ENCODE measurements at regions not wholly inside any gene's neighbourhood (a gene's known extent, or its start where the extent isn't known, plus 50 kb on each side); places are given as distances from the start of the nearest gene placed in this dataset.
"Not testable (repeated sequence)": the region's sequence is repeated elsewhere in the genome, so short reads cannot be mapped to it uniquely, and the experiment has no call there.

GRCh38 chr7:26424319-26424718 is 132.7 kb downstream of the SNX10 start:
- not testable (repeated sequence) for H3K27me3 ChIP-seq (ENCODE audit: low read depth, low read length); H3K9me3 ChIP-seq (ENCODE audit: control insufficient read depth in 1 of 2, low read length in 2 of 2); H3K4me3 ChIP-seq (ENCODE audit: low read depth in 1 of 2, low read length in 2 of 2); H3K27ac ChIP-seq (ENCODE audit: low read length); H3K36me3 ChIP-seq (ENCODE audit: control insufficient read depth in 1 of 2, insufficient read depth in 2 of 2, low read length in 2 of 2); H3K4me1 ChIP-seq (ENCODE audit: control insufficient read depth in 1 of 2, insufficient read depth in 2 of 2, low read length in 2 of 2)

GRCh38 chr7:26425655-26426054 is 134.0 kb downstream of the SNX10 start:
- H3K4me3 ChIP-seq (ENCODE audit: low read depth in 1 of 2, low read length in 2 of 2): no peak overlapping the region
- no peaks in the 10 kb centered on the region for H3K9me3 ChIP-seq (ENCODE audit: control insufficient read depth in 1 of 2, low read length in 2 of 2)
- no peaks in the 10 kb centered on the region for H3K36me3 ChIP-seq (ENCODE audit: control insufficient read depth in 1 of 2, insufficient read depth in 2 of 2, low read length in 2 of 2)

GRCh38 chr7:26426096-26426495 is 134.4 kb downstream of the SNX10 start:
- Histone ChIP-seq H3K4me3 (ENCODE audit: low read depth in 1 of 2, low read length in 2 of 2) (no peak overlapping the region), H3K36me3 (ENCODE audit: control insufficient read depth in 1 of 2, insufficient read depth in 2 of 2, low read length in 2 of 2) (no peaks in the 10 kb centered on the region), H3K9me3 (ENCODE audit: control insufficient read depth in 1 of 2, low read length in 2 of 2) (no peaks in the 10 kb centered on the region), H3K27me3 (ENCODE audit: low read depth, low read length) (no peaks in the 10 kb centered on the region), H3K4me1 (ENCODE audit: control insufficient read depth in 1 of 2, insufficient read depth in 2 of 2, low read length in 2 of 2) (no peaks in the 10 kb centered on the region), H3K27ac (ENCODE audit: low read length) (no peak overlapping the region)

More at GRCh38 chr7:26425655-26426054, 134.0 kb downstream of the SNX10 start:
- Histone ChIP-seq H3K27me3 (ENCODE audit: low read depth, low read length) (no peaks in the 10 kb centered on the region), H3K4me1 (ENCODE audit: control insufficient read depth in 1 of 2, insufficient read depth in 2 of 2, low read length in 2 of 2) (no peaks in the 10 kb centered on the region), H3K27ac (ENCODE audit: low read length) (no peak overlapping the region)

- Histone ChIP-seq H3K4me3 (ENCODE audit: low read depth in 1 of 2, low read length in 2 of 2) (no peak overlapping the region), H3K27ac (ENCODE audit: low read length) (no peak overlapping the region), H3K27me3 (ENCODE audit: low read depth, low read length) (no peaks in the 10 kb centered on the region), H3K4me1 (ENCODE audit: control insufficient read depth in 1 of 2, insufficient read depth in 2 of 2, low read length in 2 of 2) (no peaks in the 10 kb centered on the region), H3K9me3 (ENCODE audit: control insufficient read depth in 1 of 2, low read length in 2 of 2) (no peaks in the 10 kb centered on the region), H3K36me3 (ENCODE audit: control insufficient read depth in 1 of 2, insufficient read depth in 2 of 2, low read length in 2 of 2) (no peaks in the 10 kb centered on the region)
Measured at GRCh38 chr7:26428571-26428970, 136.9 kb downstream of the SNX10 start.

GRCh38 chr7:26429168-26429567 is 137.5 kb downstream of the SNX10 start:
- Histone ChIP-seq H3K36me3 (ENCODE audit: control insufficient read depth in 1 of 2, insufficient read depth in 2 of 2, low read length in 2 of 2) (no peaks in the 10 kb centered on the region), H3K27ac (ENCODE audit: low read length) (no peak overlapping the region), H3K4me3 (ENCODE audit: low read depth in 1 of 2, low read length in 2 of 2) (no peak overlapping the region), H3K9me3 (ENCODE audit: control insufficient read depth in 1 of 2, low read length in 2 of 2) (no peaks in the 10 kb centered on the region), H3K27me3 (ENCODE audit: low read depth, low read length) (no peaks in the 10 kb centered on the region), H3K4me1 (ENCODE audit: control insufficient read depth in 1 of 2, insufficient read depth in 2 of 2, low read length in 2 of 2) (no peaks in the 10 kb centered on the region)

- no peaks in the 10 kb centered on the region for H3K4me1 ChIP-seq (ENCODE audit: control insufficient read depth in 1 of 2, insufficient read depth in 2 of 2, low read length in 2 of 2)
- H3K27ac ChIP-seq (ENCODE audit: low read length): no peak overlapping the region
- H3K9me3 ChIP-seq (ENCODE audit: control insufficient read depth in 1 of 2, low read length in 2 of 2): no peaks in the 10 kb centered on the region
- H3K27me3 ChIP-seq (ENCODE audit: low read depth, low read length): no peaks in the 10 kb centered on the region
- H3K36me3 ChIP-seq (ENCODE audit: control insufficient read depth in 1 of 2, insufficient read depth in 2 of 2, low read length in 2 of 2): no peaks in the 10 kb centered on the region
- no peak overlapping the region for H3K4me3 ChIP-seq (ENCODE audit: low read depth in 1 of 2, low read length in 2 of 2)
Measured at GRCh38 chr7:26434974-26435373, 143.3 kb downstream of the SNX10 start.

GRCh38 chr7:26437003-26437532 is 145.4 kb downstream of the SNX10 start:
- H3K9me3 ChIP-seq (ENCODE audit: control insufficient read depth in 1 of 2, low read length in 2 of 2): no peaks in the 10 kb centered on the region
- H3K4me1 ChIP-seq (ENCODE audit: control insufficient read depth in 1 of 2, insufficient read depth in 2 of 2, low read length in 2 of 2): no peaks in the 10 kb centered on the region
- no peak overlapping the region for H3K27ac ChIP-seq (ENCODE audit: low read length)
- no peaks in the 10 kb centered on the region for H3K27me3 ChIP-seq (ENCODE audit: low read depth, low read length)
- no peaks in the 10 kb centered on the region for H3K36me3 ChIP-seq (ENCODE audit: control insufficient read depth in 1 of 2, insufficient read depth in 2 of 2, low read length in 2 of 2)
- no peak overlapping the region for H3K4me3 ChIP-seq (ENCODE audit: low read depth in 1 of 2, low read length in 2 of 2)

GRCh38 chr7:26438078-26438477 is 146.4 kb downstream of the SNX10 start:
- Histone ChIP-seq H3K4me3 (ENCODE audit: low read depth in 1 of 2, low read length in 2 of 2) (no peak overlapping the region), H3K27me3 (ENCODE audit: low read depth, low read length) (no peaks in the 10 kb centered on the region), H3K36me3 (ENCODE audit: control insufficient read depth in 1 of 2, insufficient read depth in 2 of 2, low read length in 2 of 2) (no peaks in the 10 kb centered on the region), H3K9me3 (ENCODE audit: control insufficient read depth in 1 of 2, low read length in 2 of 2) (no peaks in the 10 kb centered on the region), H3K4me1 (ENCODE audit: control insufficient read depth in 1 of 2, insufficient read depth in 2 of 2, low read length in 2 of 2) (no peaks in the 10 kb centered on the region), H3K27ac (ENCODE audit: low read length) (no peak overlapping the region)

GRCh38 chr7:26439521-26440232 is 148.0 kb downstream of the SNX10 start:
- no peaks in the 10 kb centered on the region for H3K9me3 ChIP-seq (ENCODE audit: control insufficient read depth in 1 of 2, low read length in 2 of 2)
- H3K4me3 ChIP-seq (ENCODE audit: low read depth in 1 of 2, low read length in 2 of 2): no peak overlapping the region
- no peak overlapping the region for H3K27ac ChIP-seq (ENCODE audit: low read length)
- no peaks in the 10 kb centered on the region for H3K27me3 ChIP-seq (ENCODE audit: low read depth, low read length)
- no peaks in the 10 kb centered on the region for H3K36me3 ChIP-seq (ENCODE audit: control insufficient read depth in 1 of 2, insufficient read depth in 2 of 2, low read length in 2 of 2)
- H3K4me1 ChIP-seq (ENCODE audit: control insufficient read depth in 1 of 2, insufficient read depth in 2 of 2, low read length in 2 of 2): no peaks in the 10 kb centered on the region

- Histone ChIP-seq H3K4me3 (ENCODE audit: low read depth in 1 of 2, low read length in 2 of 2) (no peak overlapping the region), H3K9me3 (ENCODE audit: control insufficient read depth in 1 of 2, low read length in 2 of 2) (no peaks in the 10 kb centered on the region), H3K27ac (ENCODE audit: low read length) (no peak overlapping the region), H3K27me3 (ENCODE audit: low read depth, low read length) (no peaks in the 10 kb centered on the region), H3K36me3 (ENCODE audit: control insufficient read depth in 1 of 2, insufficient read depth in 2 of 2, low read length in 2 of 2) (no peaks in the 10 kb centered on the region), H3K4me1 (ENCODE audit: control insufficient read depth in 1 of 2, insufficient read depth in 2 of 2, low read length in 2 of 2) (no peaks in the 10 kb centered on the region)
Measured at GRCh38 chr7:26440233-26441001, 148.8 kb downstream of the SNX10 start.

GRCh38 chr7:26441002-26441521 is 149.4 kb downstream of the SNX10 start:
- Histone ChIP-seq H3K27me3 (ENCODE audit: low read depth, low read length) (no peaks in the 10 kb centered on the region), H3K9me3 (ENCODE audit: control insufficient read depth in 1 of 2, low read length in 2 of 2) (no peaks in the 10 kb centered on the region), H3K4me1 (ENCODE audit: control insufficient read depth in 1 of 2, insufficient read depth in 2 of 2, low read length in 2 of 2) (no peaks in the 10 kb centered on the region), H3K36me3 (ENCODE audit: control insufficient read depth in 1 of 2, insufficient read depth in 2 of 2, low read length in 2 of 2) (no peaks in the 10 kb centered on the region), H3K4me3 (ENCODE audit: low read depth in 1 of 2, low read length in 2 of 2) (no peak overlapping the region), H3K27ac (ENCODE audit: low read length) (no peak overlapping the region)

Measured in muscle layer of duodenum (tissue), 2 donors.